SK-N-MC (cell line): ENCODE measurements at regions not wholly inside any gene's neighbourhood (a gene's known extent, or its start where the extent isn't known, plus 50 kb on each side); places are given as distances from the start of the nearest gene placed in this dataset.
"Not testable (repeated sequence)": the region's sequence is repeated elsewhere in the genome, so short reads cannot be mapped to it uniquely, and the experiment has no call there.

ENCODE experiments used
- DNase-seq: peaks from one replicate; pipeline ENCODE4 v3.0.0-alpha.2; 2011; ENCODE audit warnings: low read depth, low spot score
- H3K27ac ChIP-seq: fragments of 200-600 bp; sonication (generic); 2 replicates; pipeline ENCODE4 v1.5.1; 2016; ENCODE audit warnings: mixed run types
- H3K36me3 ChIP-seq: fragments of 200-600 bp; sonication (generic); 2 replicates; pipeline ENCODE4 v1.6.1; 2017; ENCODE audit warnings: antibody characterized with exemption, low read length, mixed read lengths; ENCODE audit not compliant: insufficient read depth
- H3K4me3 ChIP-seq: fragments of 200-600 bp; sonication (generic); 2 replicates; pipeline ENCODE4 v1.5.1; 2016
- H3K9ac ChIP-seq: fragments of 200-600 bp; sonication (generic); 2 replicates; pipeline ENCODE4 v1.8.0; 2017; ENCODE audit warnings: mixed run types, mixed read lengths; ENCODE audit not compliant: insufficient read length
- H3K9me3 ChIP-seq: fragments of 200-600 bp; sonication (generic); 2 replicates; pipeline ENCODE4 v1.6.1; 2017; ENCODE audit warnings: low read depth, mild to moderate bottlenecking, antibody characterized with exemption, low read length, moderate library complexity, mixed read lengths
- EZH2 ChIP-seq: fragments of 200-600 bp; sonication (generic); IDR thresholded peaks from one replicate; pipeline ENCODE4 v1.6.1; 2017; ENCODE audit warnings: antibody characterized with exemption
- FOXP2 ChIP-seq: optimal IDR thresholded peaks from 2 replicates; pipeline ENCODE3; 2011; ENCODE audit warnings: mild to moderate bottlenecking, moderate library complexity; ENCODE audit not compliant: insufficient read depth; ENCODE audit errors: extremely low read length, control extremely low read depth
- POLR2AphosphoS5 ChIP-seq: IDR thresholded peaks from 2 replicates; pipeline ENCODE4 v1.6.1; 2012; ENCODE audit warnings: mild to moderate bottlenecking, low read depth, low read length, borderline replicate concordance

- no peak overlapping the region for H3K4me3 ChIP-seq
- TF ChIP-seq FOXP2 (no peak), POLR2AphosphoS5 (no peak), EZH2 (no peak)
- no peaks in the 10 kb centered on the region for H3K9me3 ChIP-seq
- H3K27ac ChIP-seq, result no peak overlapping the region
- no peaks in the 10 kb centered on the region for H3K36me3 ChIP-seq
- no peak for DNase-seq
- H3K9ac ChIP-seq, result no peak overlapping the region
These were observed 339.2 kb upstream of the ONECUT1 start for GRCh38 chr15:53129121-53129904.

- no peak overlapping the region for H3K9ac ChIP-seq
- H3K27ac ChIP-seq, result no peak overlapping the region
These were observed 338.5 kb upstream of the ONECUT1 start for GRCh38 chr15:53128652-53129051.

GRCh38 chr15:53126144-53126543 lies 336.0 kb upstream of the ONECUT1 start:
- H3K9me3 ChIP-seq, result no peaks in the 10 kb centered on the region
- no peak overlapping the region for H3K9ac ChIP-seq
- no peak overlapping the region for H3K27ac ChIP-seq
- no peaks in the 10 kb centered on the region for H3K36me3 ChIP-seq
- peak; percentile 45; the same call in 1 of the 2 replicates for TF ChIP-seq POLR2AphosphoS5
- TF ChIP-seq EZH2, result no peak
- no peak overlapping the region for H3K4me3 ChIP-seq
- peak; percentile 73 for DNase-seq

More at GRCh38 chr15:53128652-53129051, 338.5 kb upstream of the ONECUT1 start:
- no peak for DNase-seq
- Histone ChIP-seq H3K36me3 (no peaks in the 10 kb centered on the region), H3K9me3 (no peaks in the 10 kb centered on the region), H3K4me3 (no peak overlapping the region)
- TF ChIP-seq FOXP2, result no peak
- no peak for TF ChIP-seq POLR2AphosphoS5
- TF ChIP-seq EZH2, result no peak

GRCh38 chr15:53122818-53123217 lies 332.7 kb upstream of the ONECUT1 start:
- Histone ChIP-seq H3K36me3 (no peaks in the 10 kb centered on the region), H3K27ac (no peak overlapping the region), H3K9me3 (no peaks in the 10 kb centered on the region), H3K4me3 (no peak overlapping the region), H3K9ac (no peak overlapping the region)
- DNase-seq, result no peak
- TF ChIP-seq EZH2 (no peak), POLR2AphosphoS5 (no peak), FOXP2 (no peak)

GRCh38 chr15:53116915-53117314 lies 326.8 kb upstream of the ONECUT1 start:
- not testable (repeated sequence) for H3K9me3 ChIP-seq, H3K4me3 ChIP-seq, H3K9ac ChIP-seq, DNase-seq, H3K36me3 ChIP-seq, H3K27ac ChIP-seq

- Histone ChIP-seq H3K4me3 (no peak overlapping the region), H3K27ac (no peak overlapping the region), H3K9me3 (no peaks in the 10 kb centered on the region), H3K9ac (no peak overlapping the region), H3K36me3 (no peaks in the 10 kb centered on the region)
- no peak for TF ChIP-seq FOXP2
- no peak for TF ChIP-seq EZH2
- no peak for TF ChIP-seq POLR2AphosphoS5
- no peak for DNase-seq
These were observed 326.0 kb upstream of the ONECUT1 start for GRCh38 chr15:53116169-53116568.

GRCh38 chr15:53115563-53115962 lies 325.4 kb upstream of the ONECUT1 start:
- H3K9me3 ChIP-seq, result no peaks in the 10 kb centered on the region
- no peak overlapping the region for H3K4me3 ChIP-seq
- H3K27ac ChIP-seq, result no peak overlapping the region
- DNase-seq, result no peak
- TF ChIP-seq POLR2AphosphoS5 (no peak), EZH2 (no peak), FOXP2 (no peak)
- H3K9ac ChIP-seq, result no peak overlapping the region
- H3K36me3 ChIP-seq, result no peaks in the 10 kb centered on the region

- H3K36me3 ChIP-seq, result no peaks in the 10 kb centered on the region
- H3K9me3 ChIP-seq, result no peaks in the 10 kb centered on the region
- DNase-seq, result no peak
- no peak overlapping the region for H3K9ac ChIP-seq
- no peak overlapping the region for H3K27ac ChIP-seq
- no peak for TF ChIP-seq EZH2
- TF ChIP-seq FOXP2, result no peak
- no peak for TF ChIP-seq POLR2AphosphoS5
- no peak overlapping the region for H3K4me3 ChIP-seq
These were observed 324.8 kb upstream of the ONECUT1 start for GRCh38 chr15:53114960-53115359.

- TF ChIP-seq FOXP2 (no peak), POLR2AphosphoS5 (no peak), EZH2 (no peak)
- H3K36me3 ChIP-seq, result no peaks in the 10 kb centered on the region
- no peaks in the 10 kb centered on the region for H3K9me3 ChIP-seq
- no peak for DNase-seq
- no peak overlapping the region for H3K27ac ChIP-seq
- no peak overlapping the region for H3K9ac ChIP-seq
- no peak overlapping the region for H3K4me3 ChIP-seq
These were observed 320.9 kb upstream of the ONECUT1 start for GRCh38 chr15:53110999-53111398.
